GM12878 (cell line): ENCODE measurements at regions not wholly inside any gene's neighbourhood (a gene's known extent, or its start where the extent isn't known, plus 50 kb on each side); places are given as distances from the start of the nearest gene placed in this dataset.

ENCODE experiments used
- ATAC-seq: fragments of 200-7000 bp; cut with Tn5 transposase; 3 replicates; pipeline ENCODE4 v1.9.1; 2020; ENCODE audit warnings: mild to moderate bottlenecking, moderate library complexity
- BruUV-seq: library from RNA; stranded (reverse); fragments of 400-500 nt; replicated peaks from 2 replicates; lab custom pipeline; 2021; lab: Mats Ljungman, UMichigan
- CTCF ChIA-PET: fragments of 300-600 bp; sonication (Branson Sonifier 250); formaldehyde crosslinking; extraction: SDS; loops from one replicate; lab custom pipeline; 2021; ENCODE audit warnings: inconsistent platforms; lab: Yijun Ruan, JAX
- POLR2A ChIA-PET: fragments of 350-600 bp; formaldehyde crosslinking; extraction: SDS; loops from one replicate; lab custom pipeline; 2021; ENCODE audit warnings: inconsistent platforms; lab: Charles Lee
- RAD21 ChIA-PET: fragments of 300-600 bp; sonication (Branson Sonifier 250); formaldehyde crosslinking; loops from one replicate; lab custom pipeline; 2023; ENCODE audit warnings: antibody characterized with exemption; ENCODE audit not compliant: unreplicated experiment; lab: Charles Lee
- SMC1A ChIA-PET: fragments of 300-600 bp; sonication (Branson Sonifier 250); formaldehyde crosslinking; loops from one replicate; lab custom pipeline; 2023; ENCODE audit not compliant: unreplicated experiment, uncharacterized antibody; lab: Charles Lee
- DNase-seq: peaks from one replicate; pipeline ENCODE4 v3.0.0-alpha.2; 2011; ENCODE audit warnings: low read depth, low spot score
- FAIRE-seq: peaks from 3 replicates; lab custom pipeline; 2011; peaks lifted over from hg19 to GRCh38; lab: Jason Lieb, UNC
- H2AFZ ChIP-seq: 2 replicates; pipeline ENCODE4 v1.6.0; 2011; ENCODE audit warnings: low read depth, low read length, control low read depth; ENCODE audit not compliant: control insufficient read depth
- H3K27ac ChIP-seq: 2 replicates; pipeline ENCODE4 v1.5.1; 2011; ENCODE audit warnings: control low read depth; ENCODE audit not compliant: control insufficient read depth, insufficient read depth
- H3K27me3 ChIP-seq, 2 experiments: replicated peaks in 1 of 2; 2 replicates each; pipeline versions ENCODE4 v1.6.0 to v1.6.1; 2011; ENCODE audit warnings: low read length in 1 of 2; ENCODE audit not compliant: control insufficient read depth in 2 of 2, insufficient read depth in 2 of 2
- H3K36me3 ChIP-seq, 2 experiments: 2 replicates each; pipeline ENCODE4 v1.5.1; 2011; ENCODE audit warnings: low read length in 1 of 2; ENCODE audit not compliant: control insufficient read depth in 2 of 2, insufficient read depth in 2 of 2
- H3K4me1 ChIP-seq: 2 replicates; pipeline ENCODE4 v1.6.1; 2011; ENCODE audit warnings: mild to moderate bottlenecking, low read length, moderate library complexity, mixed read lengths; ENCODE audit not compliant: control insufficient read depth, insufficient read depth
- H3K4me2 ChIP-seq: 2 replicates; pipeline ENCODE4 v1.6.0; 2011; ENCODE audit warnings: control low read depth; ENCODE audit not compliant: control insufficient read depth, insufficient read depth
- H3K4me3 ChIP-seq: fragments of 200-600 bp; sonication (generic); 2 replicates; pipeline ENCODE4 v1.5.1; 2016
- H3K79me2 ChIP-seq: 2 replicates; pipeline ENCODE4 v1.6.0; 2011; ENCODE audit warnings: low read length; ENCODE audit not compliant: control insufficient read depth, insufficient read depth
- H3K9ac ChIP-seq: 2 replicates; pipeline ENCODE4 v1.8.0; 2011; ENCODE audit warnings: low read length, control low read depth, mixed read lengths; ENCODE audit not compliant: control insufficient read depth, insufficient read depth
- H3K9me3 ChIP-seq: replicated peaks from 3 replicates; pipeline ENCODE4 v1.5.1; 2011; ENCODE audit warnings: mild to moderate bottlenecking, low read length; ENCODE audit not compliant: control insufficient read depth, insufficient read depth
- H4K20me1 ChIP-seq: 2 replicates; pipeline ENCODE4 v1.6.0; 2011; ENCODE audit not compliant: control insufficient read depth, insufficient read depth
- BRCA1 ChIP-seq: IDR thresholded peaks from 2 replicates; pipeline ENCODE4 v1.6.1; 2011; ENCODE audit warnings: low read depth, low read length, improper control_type of control experiment
- HDGF ChIP-seq: fragments of 450-650 bp; IDR thresholded peaks from 2 replicates; pipeline ENCODE4 v1.6.1; 2016; ENCODE audit warnings: antibody characterized with exemption
- LARP7 ChIP-seq: fragments of 450-650 bp; IDR thresholded peaks from 2 replicates; pipeline ENCODE4 v1.6.1; 2017; ENCODE audit warnings: mild to moderate bottlenecking
- MTA2 ChIP-seq: fragments of 450-650 bp; IDR thresholded peaks from 2 replicates; pipeline ENCODE4 v1.6.1; 2016; ENCODE audit warnings: low read depth, mild to moderate bottlenecking, moderate library complexity
- RAD21 ChIP-seq: IDR thresholded peaks from 2 replicates; pipeline ENCODE4 v1.6.1; 2011; ENCODE audit warnings: mild to moderate bottlenecking, low read depth, low read length, moderate library complexity; ENCODE audit not compliant: insufficient read depth
- SMC3 ChIP-seq: IDR thresholded peaks from 2 replicates; pipeline ENCODE4 v1.6.1; 2011; ENCODE audit warnings: low read length, improper control_type of control experiment, borderline replicate concordance
- YY1 ChIP-seq: IDR thresholded peaks from 2 replicates; pipeline ENCODE4 v1.6.1; 2011; ENCODE audit warnings: low read depth, mild to moderate bottlenecking, low read length
- WGBS: methylation state at CpG from one replicate; pipeline ENCODE4 v1.1.6; 2016; ENCODE audit warnings: low lambda C conversion rate; ENCODE audit not compliant: insufficient replicate concordance, insufficient coverage; ENCODE audit errors: missing lambda C conversion rate; 5-methylcytosine and 5-hydroxymethylcytosine counted together
- in situ Hi-C: fragments of 300-500 bp; cut with MboI; formaldehyde crosslinking; loops from 9 replicates; pipeline ENCODE4 v1.14.3; 2018; ENCODE audit warnings: mixed read lengths
- intact Hi-C: fragments of 100-400 bp; cut with micrococcal nuclease; formaldehyde crosslinking; loops from one replicate; pipeline ENCODE4 v1.14.2; 2022; ENCODE audit not compliant: unreplicated experiment
- TF ChIP-seq, protein P1 (sequence below): fragments of 450-650 bp; IDR thresholded peaks from 2 replicates; pipeline ENCODE4 v1.6.1; 2017; ENCODE audit warnings: mild to moderate bottlenecking, low read depth, inconsistent platforms; ENCODE audit not compliant: poor library complexity, severe bottlenecking
- TF ChIP-seq, protein P2 (sequence below): fragments of 450-650 bp; IDR thresholded peaks from 2 replicates; pipeline ENCODE4 v1.6.1; 2017; ENCODE audit warnings: low read depth, mild to moderate bottlenecking, moderate library complexity
- TF ChIP-seq, protein P3 (sequence below): IDR thresholded peaks from 2 replicates; pipeline ENCODE4 v1.6.1; 2011; ENCODE audit warnings: mild to moderate bottlenecking, low read depth, low read length, moderate library complexity; ENCODE audit not compliant: insufficient replicate concordance
- TF ChIP-seq, protein P4 (sequence below): fragments of 450-650 bp; formaldehyde crosslinking; IDR thresholded peaks from 2 replicates; pipeline ENCODE4 v1.4.0; 2020; ENCODE audit warnings: mild to moderate bottlenecking, moderate library complexity
- TF ChIP-seq, protein P5 (sequence below): fragments of 450-650 bp; conservative IDR thresholded peaks from 2 replicates; pipeline ENCODE4 v1.6.1; 2017; ENCODE audit warnings: mild to moderate bottlenecking, moderate library complexity

DNA sequence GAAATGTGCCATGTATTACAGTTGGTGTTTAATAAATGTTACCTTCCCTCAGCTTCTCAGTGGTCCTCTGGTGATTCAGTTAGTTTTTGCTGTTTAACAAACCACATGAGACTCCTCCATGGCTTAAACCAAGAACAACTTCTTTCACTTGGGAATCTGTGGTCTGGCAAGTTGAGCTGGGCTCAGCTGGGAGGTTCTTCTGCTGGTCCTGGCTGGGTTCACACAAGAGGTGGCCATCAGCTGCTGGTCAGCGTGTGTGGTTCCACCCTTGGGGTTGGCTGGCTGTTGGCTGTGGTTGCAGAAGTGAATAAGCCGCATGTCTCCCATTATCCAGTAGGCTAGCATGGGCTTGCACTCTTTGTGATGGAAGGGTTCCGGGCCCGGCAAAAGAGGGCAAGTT is 160.5 kb downstream of the MIAT start:
- no peak overlapping the region for H3K27ac ChIP-seq
- WGBS: 35% methylated on average over 4 of the region's 4 CpGs
- ChIA-PET SMC1A (no interaction called here), CTCF (interaction anchor here (0.6 kb wide), 1 partner anchor 1173 kb away, joined by 3 read pairs; no protein-coding TSS in a partner anchor), POLR2A (no interaction called here), RAD21 (no interaction called here)
- no peak overlapping the region for H2AFZ ChIP-seq
- H3K9me3 ChIP-seq: no peaks in the 10 kb centered on the region; the same call in 2 of the 3 replicates
- intact Hi-C loops: no loop called here
- in situ Hi-C loops: no loop called here
- FAIRE-seq: no peak
- H3K9ac ChIP-seq: no peak overlapping the region
- no peak overlapping the region for H3K4me3 ChIP-seq
- H3K79me2 ChIP-seq: no peaks in the 10 kb centered on the region
- ATAC-seq: no peak
- H3K4me1 ChIP-seq: no peaks in the 10 kb centered on the region
- no peaks in the 10 kb centered on the region for H3K27me3 ChIP-seq
- no TSS peak for BruUV-seq
- no peak overlapping the region for H3K4me2 ChIP-seq
- no peak for DNase-seq
- H4K20me1 ChIP-seq: no peaks in the 10 kb centered on the region
- H3K36me3 ChIP-seq: no peaks in the 10 kb centered on the region
- no peak for TF ChIP-seq LARP7
- TF ChIP-seq, protein P1, sequence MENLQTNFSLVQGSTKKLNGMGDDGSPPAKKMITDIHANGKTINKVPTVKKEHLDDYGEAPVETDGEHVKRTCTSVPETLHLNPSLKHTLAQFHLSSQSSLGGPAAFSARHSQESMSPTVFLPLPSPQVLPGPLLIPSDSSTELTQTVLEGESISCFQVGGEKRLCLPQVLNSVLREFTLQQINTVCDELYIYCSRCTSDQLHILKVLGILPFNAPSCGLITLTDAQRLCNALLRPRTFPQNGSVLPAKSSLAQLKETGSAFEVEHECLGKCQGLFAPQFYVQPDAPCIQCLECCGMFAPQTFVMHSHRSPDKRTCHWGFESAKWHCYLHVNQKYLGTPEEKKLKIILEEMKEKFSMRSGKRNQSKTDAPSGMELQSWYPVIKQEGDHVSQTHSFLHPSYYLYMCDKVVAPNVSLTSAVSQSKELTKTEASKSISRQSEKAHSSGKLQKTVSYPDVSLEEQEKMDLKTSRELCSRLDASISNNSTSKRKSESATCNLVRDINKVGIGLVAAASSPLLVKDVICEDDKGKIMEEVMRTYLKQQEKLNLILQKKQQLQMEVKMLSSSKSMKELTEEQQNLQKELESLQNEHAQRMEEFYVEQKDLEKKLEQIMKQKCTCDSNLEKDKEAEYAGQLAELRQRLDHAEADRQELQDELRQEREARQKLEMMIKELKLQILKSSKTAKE: no peak
- TF ChIP-seq, protein P2, sequence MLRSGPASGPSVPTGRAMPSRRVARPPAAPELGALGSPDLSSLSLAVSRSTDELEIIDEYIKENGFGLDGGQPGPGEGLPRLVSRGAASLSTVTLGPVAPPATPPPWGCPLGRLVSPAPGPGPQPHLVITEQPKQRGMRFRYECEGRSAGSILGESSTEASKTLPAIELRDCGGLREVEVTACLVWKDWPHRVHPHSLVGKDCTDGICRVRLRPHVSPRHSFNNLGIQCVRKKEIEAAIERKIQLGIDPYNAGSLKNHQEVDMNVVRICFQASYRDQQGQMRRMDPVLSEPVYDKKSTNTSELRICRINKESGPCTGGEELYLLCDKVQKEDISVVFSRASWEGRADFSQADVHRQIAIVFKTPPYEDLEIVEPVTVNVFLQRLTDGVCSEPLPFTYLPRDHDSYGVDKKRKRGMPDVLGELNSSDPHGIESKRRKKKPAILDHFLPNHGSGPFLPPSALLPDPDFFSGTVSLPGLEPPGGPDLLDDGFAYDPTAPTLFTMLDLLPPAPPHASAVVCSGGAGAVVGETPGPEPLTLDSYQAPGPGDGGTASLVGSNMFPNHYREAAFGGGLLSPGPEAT: no peak
- TF ChIP-seq, protein P3, sequence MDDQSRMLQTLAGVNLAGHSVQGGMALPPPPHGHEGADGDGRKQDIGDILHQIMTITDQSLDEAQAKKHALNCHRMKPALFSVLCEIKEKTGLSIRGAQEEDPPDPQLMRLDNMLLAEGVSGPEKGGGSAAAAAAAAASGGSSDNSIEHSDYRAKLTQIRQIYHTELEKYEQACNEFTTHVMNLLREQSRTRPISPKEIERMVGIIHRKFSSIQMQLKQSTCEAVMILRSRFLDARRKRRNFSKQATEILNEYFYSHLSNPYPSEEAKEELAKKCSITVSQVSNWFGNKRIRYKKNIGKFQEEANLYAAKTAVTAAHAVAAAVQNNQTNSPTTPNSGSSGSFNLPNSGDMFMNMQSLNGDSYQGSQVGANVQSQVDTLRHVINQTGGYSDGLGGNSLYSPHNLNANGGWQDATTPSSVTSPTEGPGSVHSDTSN: no peak
- TF ChIP-seq BRCA1: no peak
- TF ChIP-seq RAD21: no peak
- no peak for TF ChIP-seq SMC3
- TF ChIP-seq YY1: no peak
- TF ChIP-seq, protein P4, sequence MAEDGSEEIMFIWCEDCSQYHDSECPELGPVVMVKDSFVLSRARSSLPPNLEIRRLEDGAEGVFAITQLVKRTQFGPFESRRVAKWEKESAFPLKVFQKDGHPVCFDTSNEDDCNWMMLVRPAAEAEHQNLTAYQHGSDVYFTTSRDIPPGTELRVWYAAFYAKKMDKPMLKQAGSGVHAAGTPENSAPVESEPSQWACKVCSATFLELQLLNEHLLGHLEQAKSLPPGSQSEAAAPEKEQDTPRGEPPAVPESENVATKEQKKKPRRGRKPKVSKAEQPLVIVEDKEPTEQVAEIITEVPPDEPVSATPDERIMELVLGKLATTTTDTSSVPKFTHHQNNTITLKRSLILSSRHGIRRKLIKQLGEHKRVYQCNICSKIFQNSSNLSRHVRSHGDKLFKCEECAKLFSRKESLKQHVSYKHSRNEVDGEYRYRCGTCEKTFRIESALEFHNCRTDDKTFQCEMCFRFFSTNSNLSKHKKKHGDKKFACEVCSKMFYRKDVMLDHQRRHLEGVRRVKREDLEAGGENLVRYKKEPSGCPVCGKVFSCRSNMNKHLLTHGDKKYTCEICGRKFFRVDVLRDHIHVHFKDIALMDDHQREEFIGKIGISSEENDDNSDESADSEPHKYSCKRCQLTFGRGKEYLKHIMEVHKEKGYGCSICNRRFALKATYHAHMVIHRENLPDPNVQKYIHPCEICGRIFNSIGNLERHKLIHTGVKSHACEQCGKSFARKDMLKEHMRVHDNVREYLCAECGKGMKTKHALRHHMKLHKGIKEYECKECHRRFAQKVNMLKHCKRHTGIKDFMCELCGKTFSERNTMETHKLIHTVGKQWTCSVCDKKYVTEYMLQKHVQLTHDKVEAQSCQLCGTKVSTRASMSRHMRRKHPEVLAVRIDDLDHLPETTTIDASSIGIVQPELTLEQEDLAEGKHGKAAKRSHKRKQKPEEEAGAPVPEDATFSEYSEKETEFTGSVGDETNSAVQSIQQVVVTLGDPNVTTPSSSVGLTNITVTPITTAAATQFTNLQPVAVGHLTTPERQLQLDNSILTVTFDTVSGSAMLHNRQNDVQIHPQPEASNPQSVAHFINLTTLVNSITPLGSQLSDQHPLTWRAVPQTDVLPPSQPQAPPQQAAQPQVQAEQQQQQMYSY (CRISPR knock-in tag): no peak
- TF ChIP-seq, protein P5, sequence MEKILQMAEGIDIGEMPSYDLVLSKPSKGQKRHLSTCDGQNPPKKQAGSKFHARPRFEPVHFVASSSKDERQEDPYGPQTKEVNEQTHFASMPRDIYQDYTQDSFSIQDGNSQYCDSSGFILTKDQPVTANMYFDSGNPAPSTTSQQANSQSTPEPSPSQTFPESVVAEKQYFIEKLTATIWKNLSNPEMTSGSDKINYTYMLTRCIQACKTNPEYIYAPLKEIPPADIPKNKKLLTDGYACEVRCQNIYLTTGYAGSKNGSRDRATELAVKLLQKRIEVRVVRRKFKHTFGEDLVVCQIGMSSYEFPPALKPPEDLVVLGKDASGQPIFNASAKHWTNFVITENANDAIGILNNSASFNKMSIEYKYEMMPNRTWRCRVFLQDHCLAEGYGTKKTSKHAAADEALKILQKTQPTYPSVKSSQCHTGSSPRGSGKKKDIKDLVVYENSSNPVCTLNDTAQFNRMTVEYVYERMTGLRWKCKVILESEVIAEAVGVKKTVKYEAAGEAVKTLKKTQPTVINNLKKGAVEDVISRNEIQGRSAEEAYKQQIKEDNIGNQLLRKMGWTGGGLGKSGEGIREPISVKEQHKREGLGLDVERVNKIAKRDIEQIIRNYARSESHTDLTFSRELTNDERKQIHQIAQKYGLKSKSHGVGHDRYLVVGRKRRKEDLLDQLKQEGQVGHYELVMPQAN: no peak
- no peak for TF ChIP-seq MTA2
- no peak for TF ChIP-seq HDGF
